Kidney glomerular epithelial cell (primary cell): ENCODE measurements at regions not wholly inside any gene's neighbourhood (a gene's known extent, or its start where the extent isn't known, plus 50 kb on each side); places are given as distances from the start of the nearest gene placed in this dataset.
A peak's percentile ranks its signal among the peaks of the same experiment; 100 is the strongest.

ENCODE experiments used
- DNase-seq: peaks from one replicate; lab custom pipeline; 2025; lab: John Stamatoyannopoulos, UW

DNA sequence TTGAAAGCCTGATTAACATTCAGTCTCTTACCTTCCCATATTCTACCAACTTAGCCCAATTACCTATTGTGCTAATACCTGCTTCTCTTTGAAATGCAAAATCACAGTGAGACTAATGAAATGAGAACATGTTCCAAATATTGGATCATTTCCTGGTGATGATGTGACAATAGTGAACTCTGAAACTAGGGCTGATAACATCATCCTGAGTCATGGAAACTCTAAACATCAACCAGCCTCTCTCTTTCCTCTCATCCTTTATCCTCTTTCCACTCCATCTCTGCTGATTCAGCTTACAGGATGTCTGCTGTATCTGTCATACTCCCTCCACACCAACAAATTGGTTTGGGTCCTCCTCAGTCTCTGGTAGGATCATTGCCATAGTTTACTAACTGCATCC is 98.8 kb upstream of the NCKAP5 start:
- peak; percentile 50 for DNase-seq

DNA sequence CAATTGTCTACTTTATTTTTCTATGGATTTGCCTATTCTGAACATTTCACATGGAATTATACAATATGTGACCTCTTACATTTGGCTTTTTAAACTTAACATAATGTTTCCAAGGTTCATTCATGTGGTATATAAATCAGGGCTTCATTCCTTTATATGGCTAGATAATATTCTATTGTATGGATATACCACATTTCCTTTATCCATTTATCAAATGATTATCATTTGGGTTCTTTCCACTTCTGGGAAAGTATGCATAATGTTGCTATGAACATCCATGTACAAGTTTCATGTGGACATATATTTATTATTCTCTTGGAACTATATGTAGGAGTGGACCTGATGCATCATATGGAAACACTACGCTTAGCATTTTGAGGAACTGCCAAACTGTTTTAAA is 99.7 kb upstream of the NCKAP5 start:
- DNase-seq: no peak

DNA sequence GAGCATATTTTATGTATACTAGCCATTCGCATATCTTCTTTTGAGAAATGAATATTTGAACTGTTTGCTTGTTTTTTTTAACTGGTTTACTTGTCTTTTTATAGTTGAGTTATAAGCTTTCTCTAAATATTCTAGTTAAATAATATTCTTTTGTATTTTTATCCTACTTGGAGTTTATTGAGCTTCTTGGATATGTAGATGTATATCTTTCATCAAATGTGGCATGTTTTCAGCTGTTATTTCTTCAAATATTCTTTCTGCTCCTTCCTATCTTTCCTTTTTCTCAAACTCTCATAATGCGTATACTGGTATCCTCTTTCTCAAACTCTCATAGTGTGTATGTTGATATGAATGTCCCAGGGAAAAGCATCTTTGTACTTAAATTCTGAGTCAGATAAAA is 100.3 kb upstream of the NCKAP5 start:
- DNase-seq: no peak

DNA sequence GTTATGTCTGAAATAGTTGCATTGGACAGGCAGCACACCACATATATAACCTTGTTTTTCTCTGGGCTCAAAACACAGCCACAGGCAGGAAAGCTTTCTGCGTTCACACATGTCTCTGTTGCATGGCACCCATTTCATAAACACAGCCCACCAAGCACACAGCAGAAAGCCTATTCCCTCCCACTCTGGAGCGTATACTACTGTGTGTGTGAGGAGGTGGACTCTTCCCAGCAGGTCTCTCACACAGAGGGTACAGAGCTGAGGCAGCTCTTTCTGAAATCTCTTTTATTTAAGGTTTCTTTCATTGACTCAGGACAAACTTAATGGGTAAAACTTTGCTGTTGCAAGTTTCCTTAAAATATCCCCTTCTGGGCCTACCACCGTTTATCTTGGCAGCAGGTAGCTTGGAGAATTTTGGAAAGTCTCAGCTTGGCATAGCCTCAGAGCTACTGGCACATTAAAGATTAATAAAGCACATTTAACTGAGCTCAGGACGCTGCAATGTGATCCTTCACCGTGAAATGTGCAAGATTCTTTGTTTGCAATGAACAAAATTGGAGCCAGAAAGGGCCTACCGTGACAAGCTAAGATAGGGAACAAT is 105.1 kb upstream of the NCKAP5 start:
- no peak for DNase-seq

DNA sequence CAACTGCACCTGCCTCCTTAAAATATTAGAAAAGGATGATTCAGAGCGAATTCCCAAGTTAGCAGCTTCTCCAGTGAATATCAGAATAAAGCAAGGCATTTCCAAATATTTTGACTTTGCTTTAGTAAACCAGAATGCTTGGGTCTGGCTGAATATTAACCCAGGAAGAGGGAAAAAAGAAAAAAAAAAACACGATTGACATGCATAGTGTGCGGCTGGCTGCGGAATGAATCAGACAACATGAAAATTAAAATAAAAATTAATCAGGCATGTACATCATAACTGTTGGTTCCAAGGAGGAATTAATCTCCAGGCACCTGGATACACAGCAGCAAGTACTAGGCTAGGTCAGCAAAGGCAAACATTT is 105.8 kb upstream of the NCKAP5 start:
- no peak for DNase-seq

DNA sequence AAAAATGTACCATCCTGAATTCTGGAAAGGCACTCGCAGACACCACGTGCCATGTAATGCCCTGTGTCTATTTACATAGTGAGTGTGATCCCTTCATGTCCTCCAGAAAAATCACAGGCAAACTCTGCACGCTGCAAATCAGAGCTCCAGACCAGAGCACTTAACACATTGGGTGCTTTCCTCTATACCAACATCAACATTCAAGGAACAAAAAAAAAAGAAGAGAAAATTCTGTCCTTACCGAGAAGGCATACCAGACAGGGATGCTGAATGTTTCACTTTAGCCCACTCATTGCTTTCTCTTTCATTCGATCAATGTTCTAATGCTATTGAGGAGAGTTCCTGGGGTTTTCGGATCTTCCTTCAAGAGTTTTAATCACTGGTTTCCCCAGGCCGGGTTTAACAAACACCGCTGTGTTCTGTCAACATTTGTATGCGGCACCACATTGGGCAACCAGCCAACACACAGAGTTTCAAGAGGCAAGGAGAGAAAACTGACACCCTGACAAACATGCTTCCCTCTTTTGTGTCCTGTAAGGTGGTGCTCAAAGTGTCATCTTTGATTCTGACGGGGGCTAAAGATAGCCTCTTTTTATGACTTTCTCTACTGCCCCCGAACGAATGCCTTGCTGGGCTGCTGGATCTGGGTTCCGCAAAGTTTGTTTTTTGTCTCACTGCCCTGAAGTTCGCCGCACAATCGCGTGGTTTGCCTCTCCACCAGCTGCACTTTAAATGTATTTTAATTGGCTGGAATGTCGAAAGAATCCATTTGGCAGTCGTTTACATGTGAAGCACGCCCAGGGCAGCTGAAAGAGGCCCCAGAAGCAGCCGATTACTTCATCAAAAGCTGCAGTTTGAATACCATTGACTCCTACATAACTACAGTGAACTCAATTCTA is 106.4 kb upstream of the NCKAP5 start:
- DNase-seq: peak; percentile 28

DNA sequence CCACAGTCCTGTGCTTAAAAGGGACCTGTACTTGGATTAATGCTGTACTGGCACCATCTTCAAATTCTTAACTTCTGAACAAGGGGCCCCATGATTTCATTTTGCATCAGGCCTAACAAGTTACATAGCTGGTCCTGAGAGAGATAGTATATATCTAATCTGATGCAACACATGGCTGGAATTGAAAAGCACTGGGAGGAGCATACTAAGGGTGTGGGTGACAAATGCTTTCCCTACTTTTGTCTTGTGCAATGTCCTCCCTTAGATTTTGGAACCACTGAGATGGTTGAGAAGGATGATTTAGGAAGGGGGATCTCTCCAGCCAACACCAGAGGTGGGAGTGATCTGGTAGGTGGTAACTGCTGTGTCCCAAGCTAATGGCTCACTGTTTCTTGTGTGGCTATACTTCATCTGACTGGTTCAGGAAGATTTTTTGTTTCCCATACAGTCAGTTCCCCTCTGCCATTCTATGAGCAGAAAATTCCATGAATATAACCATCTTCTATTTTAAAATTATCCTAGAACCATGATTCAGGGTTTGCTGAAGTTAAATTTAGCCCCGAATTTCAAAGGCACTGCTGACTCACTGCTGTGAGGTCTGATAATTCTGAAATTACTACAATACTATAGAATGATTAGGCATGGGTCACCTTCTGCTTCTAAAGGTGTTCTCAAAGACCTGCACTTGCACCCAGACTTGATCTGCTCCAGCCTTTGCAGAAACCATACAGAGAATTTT is 108.3 kb upstream of the NCKAP5 start:
- no peak for DNase-seq

DNA sequence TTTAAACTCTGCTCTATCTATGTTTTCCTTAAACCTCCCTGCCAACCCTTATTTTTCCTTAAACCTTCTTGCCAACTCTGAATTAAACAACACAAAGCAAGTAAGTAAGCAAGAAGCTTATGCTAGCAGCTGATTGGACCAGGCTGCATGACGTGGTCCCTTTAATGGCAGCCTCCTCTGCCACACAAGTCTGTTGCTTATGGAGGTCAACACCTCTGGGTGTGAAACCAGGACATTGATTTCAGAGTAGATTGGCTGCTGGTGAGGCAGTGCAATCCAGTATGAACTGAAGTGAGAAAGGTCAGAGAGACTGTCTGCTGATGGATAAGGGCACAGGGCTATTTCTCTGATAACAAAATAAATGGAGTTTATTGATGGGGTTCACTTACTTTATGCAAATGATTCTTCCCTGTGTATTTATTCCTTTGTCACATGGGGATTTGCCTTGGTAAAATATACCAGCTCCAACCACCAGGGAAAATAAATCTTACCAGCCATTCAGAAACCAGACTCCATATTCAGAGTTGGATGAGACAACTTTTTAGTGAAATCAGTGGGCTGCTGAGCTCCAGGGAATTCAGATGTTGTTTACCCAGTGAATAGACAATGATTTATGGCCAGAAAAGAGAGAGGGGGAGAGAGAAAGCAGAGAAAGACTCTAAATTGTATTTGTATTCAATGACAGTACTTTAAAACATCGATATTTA is 112.2 kb upstream of the NCKAP5 start:
- peak; percentile 6 for DNase-seq

DNA sequence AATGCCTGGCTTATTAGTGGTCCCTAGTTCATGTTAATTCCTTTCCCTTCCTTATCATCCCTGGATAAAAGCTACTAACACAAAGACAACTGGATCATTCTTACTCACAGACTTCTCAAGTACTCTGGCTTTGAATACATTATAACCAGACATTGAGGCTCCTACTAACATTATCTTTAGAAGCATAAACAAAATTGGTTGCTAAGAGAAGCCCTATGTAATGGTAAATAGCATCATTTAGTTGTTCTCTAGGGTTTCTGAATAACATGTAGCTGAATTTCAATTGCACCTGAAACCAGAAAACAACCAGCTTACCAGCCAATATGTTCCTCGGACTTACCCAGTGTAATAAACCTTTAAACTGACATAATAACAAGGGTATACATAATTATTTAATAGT is 114.1 kb upstream of the NCKAP5 start:
- no peak for DNase-seq

DNA sequence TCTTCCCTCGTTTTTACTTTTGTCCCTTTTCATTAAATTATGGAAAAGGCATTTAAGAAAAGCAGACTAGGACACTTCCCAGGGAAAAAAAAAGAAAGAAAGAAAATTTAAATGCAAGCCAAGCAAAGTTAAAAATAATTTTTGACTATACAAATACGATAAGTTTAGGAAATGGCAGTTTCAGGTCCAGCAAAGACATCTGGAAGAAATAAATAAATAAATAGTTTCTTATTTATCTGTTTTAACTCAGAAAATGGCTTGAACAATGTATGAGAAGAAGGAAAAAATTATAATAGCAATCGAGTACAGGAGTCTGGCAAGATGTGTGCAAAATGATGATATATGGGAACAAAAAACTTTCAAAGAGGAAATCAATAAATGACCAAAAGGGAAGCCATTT is 114.6 kb upstream of the NCKAP5 start:
- DNase-seq: no peak

DNA sequence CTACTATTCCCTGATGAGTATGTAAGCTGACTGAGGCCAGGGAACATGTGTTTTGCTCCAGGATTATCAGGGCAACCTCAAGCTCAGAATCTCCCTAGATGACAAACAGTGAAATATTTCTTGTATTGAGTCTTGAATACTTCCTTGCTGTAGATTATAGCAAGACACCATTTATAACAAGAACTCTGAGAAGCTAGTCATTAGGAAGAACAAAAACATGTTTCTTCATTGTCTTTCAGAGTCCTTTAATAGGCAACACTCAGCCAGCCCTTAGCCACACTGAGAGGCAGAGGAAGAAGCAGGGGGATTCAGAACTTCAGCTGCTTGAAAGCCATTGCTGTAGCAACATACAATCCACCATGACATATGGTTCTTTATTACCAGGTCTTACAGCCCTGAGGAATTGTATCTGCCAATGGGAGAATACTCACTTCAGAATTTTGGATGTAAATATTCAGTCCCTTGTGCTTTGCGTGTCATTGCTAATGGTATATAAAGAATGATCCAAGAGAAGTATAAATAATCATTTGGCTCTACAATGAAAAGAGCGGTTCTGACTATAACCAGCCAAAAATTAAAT is 117.5 kb upstream of the NCKAP5 start:
- no peak for DNase-seq

DNA sequence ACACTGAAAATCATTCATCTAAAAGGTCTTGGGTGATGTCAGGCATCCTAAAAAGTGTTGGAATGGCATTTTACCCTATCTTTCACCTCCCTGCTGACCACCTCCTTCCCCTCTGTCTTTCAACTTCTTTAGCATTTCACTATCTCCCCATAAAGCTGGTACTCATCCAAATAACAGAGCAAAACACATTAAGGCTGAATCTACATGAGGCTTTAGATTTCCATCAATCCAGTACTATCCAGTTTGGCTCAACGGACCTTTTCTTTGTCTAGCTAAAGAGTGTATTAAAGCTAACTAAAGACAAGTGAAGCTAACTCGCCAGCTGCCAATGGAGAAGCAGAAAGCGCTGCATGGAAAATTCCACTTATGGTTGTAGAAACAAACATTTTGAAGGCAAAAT is 122.5 kb upstream of the NCKAP5 start:
- DNase-seq: no peak

DNA sequence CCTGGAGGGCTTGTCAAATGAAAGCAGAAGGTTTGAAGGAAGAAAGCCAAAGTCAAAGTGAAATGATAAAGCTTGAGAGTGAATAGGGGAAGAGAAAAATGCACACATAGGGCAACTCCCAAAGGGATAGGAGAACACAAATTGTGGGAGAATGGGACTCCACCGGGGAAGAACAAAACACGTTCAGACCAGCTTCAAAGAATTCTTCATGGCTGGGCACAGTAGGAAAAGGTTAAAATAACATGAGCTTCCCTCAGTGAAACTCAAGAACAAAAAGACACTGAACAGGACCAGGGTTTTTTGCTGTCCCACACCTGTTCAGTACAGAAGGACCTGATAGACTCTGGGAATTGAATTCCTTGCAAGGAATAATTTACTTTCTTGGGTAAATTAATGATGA is 123.1 kb upstream of the NCKAP5 start:
- no peak for DNase-seq

DNA sequence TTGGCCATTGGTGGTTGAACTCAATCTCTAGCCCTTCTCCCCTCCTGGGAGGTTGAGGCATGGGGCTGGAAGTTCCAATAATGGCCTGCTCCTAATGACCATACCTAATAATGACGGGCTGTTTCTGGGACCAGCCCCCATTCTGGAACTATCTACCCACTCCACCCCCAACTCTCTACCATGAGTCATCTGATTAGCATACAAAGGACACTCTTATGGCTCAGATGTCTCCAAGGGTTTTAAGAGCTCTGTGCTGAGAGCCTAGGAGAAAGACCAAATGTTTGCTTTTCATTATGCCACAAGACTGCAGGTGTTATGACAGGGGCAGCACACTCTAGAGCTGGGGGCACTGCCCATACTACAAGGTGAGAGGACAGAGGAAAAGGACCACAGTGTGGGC is 137.0 kb upstream of the NCKAP5 start:
- DNase-seq: no peak

DNA sequence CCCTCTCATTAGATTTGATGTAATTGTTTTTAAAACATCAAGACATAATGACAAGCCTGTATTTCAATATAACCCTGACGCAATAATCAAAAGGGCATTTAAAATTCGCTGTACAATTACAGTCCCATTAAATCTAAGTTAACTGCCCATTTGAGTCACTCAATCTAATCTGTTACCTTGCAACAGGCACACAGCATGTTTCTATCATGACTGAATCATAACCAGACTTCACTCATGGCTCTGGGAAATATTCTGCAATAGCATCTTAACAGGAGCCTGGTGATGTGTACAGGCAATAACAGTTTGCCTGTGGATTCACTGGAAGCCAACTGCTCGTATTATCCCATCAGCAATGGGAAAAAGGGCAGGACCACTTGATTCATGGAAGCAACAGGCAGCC is 142.3 kb upstream of the NCKAP5 start:
- DNase-seq: no peak

DNA sequence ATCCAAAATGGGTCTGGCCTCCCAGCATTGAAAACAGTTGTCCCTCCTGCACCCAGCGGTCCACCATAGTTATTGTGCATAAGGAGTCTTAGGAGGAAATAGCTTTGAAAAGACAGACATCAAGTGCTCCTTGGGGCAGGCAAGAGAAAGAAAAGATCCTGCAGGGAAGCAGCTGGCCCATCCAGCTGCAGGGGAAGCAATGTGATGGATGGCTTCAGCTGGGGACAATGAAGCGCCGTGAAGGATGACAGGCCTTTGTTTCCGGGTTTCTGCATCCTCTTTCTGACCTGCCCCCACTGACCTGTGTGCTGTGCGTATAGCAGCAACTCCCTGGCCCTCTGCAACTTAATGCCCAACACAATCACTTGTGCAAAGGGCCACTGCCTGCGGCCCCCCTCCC is 142.9 kb upstream of the NCKAP5 start:
- DNase-seq: no peak

DNA sequence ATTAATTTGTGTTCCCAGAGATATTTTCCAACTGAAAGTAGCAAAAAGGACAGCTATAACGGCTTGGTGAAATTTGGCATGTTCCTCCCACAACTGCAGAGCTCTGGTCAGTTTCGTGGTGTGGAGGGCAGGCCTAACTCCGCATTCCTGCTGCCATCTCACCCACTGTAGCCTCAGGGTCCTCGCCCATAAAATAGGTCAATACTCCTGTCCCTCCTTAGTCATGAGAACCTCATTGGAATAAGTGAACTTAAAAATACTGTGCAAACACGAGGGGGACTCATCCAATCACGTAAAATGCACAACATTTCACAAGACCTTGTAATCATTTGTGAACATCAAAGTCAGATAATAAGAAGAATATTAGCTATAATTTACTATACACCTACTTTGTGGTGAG is 143.5 kb upstream of the NCKAP5 start:
- DNase-seq: no peak

DNA sequence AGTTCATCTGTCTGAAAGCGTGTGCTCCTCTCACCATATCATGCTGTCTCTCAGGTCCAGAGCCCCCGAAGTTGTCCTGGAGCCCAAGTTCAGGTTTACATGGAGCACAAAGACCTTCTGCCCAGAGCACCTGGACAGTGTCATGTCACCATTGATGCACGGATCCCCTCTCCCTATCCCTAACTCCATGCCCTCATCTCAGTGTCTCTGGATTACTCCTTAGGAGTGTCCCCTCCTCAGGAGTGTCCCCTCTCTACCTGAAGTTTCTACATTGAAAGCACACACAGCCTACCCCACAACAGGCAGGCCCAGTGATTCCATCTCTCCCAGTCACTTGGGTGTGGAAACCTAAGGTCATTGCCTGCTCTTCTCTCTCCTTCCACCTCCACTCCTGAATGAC is 144.1 kb upstream of the NCKAP5 start:
- DNase-seq: no peak

DNA sequence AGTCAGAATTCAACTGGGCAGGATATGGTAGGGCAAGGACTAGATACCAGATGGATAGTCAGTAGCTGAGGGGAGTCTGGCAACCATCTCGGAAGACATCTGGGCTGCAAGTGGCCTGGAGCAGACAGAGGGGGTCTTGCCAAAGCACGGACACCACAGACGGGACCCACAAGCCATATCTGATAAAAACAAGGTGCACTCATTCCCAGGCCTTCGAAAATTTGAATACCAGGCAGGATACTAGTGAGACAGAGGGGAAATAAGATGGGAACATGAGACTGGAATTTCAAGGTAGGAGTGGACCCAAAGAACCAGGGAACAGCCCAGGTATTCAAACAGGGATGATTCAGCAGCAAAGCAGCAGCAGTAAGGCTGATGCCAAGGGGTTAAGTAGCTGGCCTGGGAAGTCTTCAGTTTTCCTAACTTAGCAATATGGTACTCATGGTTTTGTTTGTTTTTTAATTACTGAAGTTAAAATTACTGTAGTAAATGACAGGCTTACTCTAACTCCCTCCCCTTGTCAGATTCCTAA is 144.9 kb upstream of the NCKAP5 start:
- no peak for DNase-seq

DNA sequence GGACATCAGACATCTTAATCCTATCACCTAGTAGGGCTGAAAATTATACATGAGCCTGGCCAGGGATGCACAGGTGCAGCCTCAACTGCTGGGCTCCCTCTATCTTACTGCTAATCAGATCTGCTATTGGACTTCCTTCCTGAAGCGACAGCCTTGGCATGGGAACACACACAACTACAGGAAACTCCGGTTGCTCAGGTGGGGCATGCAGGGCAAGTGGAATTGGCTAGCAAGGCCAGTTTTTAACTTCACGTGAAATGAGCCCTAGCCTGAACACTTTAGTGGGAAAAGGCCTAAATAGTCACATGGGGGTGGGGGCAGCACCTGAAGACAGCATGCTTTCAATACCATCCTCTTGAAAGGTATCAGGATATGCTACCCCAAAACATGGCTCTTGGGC is 147.9 kb upstream of the NCKAP5 start:
- DNase-seq: no peak

DNA sequence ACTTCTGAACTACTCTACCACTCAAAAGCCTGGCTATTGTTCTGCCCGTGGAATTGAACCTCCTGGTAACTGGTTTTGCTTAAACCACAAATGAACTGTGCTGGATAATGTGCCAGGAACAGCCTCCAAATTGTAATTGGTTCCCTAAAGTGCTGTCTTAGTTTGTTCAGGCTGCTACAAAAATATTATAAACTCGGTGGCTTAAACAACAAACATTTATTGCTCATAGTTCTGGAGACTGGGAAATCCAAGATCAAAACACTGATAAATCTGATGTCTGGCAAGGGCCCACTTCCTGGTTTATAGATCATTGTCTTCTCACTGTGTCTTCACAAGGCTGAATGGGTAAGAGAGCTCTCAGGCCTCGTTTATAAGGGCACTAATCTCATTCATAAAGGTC is 149.2 kb upstream of the NCKAP5 start:
- DNase-seq: no peak

DNA sequence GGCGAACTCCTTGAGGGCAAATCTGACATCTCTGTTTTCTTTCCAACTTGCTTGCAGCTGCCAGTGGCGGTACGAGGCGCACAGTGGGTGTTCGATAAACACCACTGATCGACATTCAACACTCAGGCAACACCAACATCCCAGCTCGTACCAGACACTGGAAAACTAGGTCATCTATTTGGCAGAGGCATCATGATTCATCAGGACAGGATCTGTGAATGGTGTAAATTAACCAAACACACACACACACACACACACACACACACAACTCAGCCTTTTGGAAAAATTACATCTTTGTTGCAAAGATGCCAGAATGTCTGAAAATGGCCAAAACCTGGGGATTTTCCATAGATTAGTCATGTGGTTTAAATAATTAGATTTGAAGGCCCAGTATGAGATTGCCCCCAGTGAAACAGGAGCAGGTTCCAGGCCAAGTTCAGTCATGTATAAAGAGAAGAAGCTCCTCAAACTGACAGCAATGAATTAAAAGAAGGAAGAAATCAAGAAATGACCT is 150.5 kb upstream of the NCKAP5 start:
- peak; percentile 93 for DNase-seq
